HCT116 (cell line): ENCODE measurements at regions not wholly inside any gene's neighbourhood (a gene's known extent, or its start where the extent isn't known, plus 50 kb on each side); places are given as distances from the start of the nearest gene placed in this dataset.

Experiments used
- CEBPB ChIP-seq: IDR thresholded peaks from 2 replicates; pipeline ENCODE4 v1.6.1; 2012; ENCODE audit warnings: low read depth
- EGR1 ChIP-seq: IDR thresholded peaks from 2 replicates; pipeline ENCODE4 v1.6.1; 2012; ENCODE audit warnings: low read depth
- POLR2A ChIP-seq: IDR thresholded peaks from 2 replicates; pipeline ENCODE4 v1.7.0; 2011; ENCODE audit warnings: borderline replicate concordance; ENCODE audit not compliant: insufficient read depth, insufficient read length; ENCODE audit errors: extremely low read depth
- RAD21 ChIP-seq: IDR thresholded peaks from 2 replicates; pipeline ENCODE4 v1.6.1; 2012; ENCODE audit warnings: low read depth, mild to moderate bottlenecking
- TF ChIP-seq, protein P1 (sequence below), 3 experiments: fragments of 200-600 bp in 1 of 3; sonication (generic) in 1 of 3; IDR thresholded peaks in 2 of 3; conservative IDR thresholded peaks in 1 of 3; 2 replicates each; pipeline ENCODE4 v1.5.1; 2012 to 2017; ENCODE audit warnings: low read depth in 2 of 3, low read length in 2 of 3, antibody characterized with exemption in 1 of 3, borderline replicate concordance in 1 of 3, control low read depth in 1 of 3, mild to moderate bottlenecking in 1 of 3, mixed read lengths in 1 of 3, mixed run types in 1 of 3, moderate library complexity in 1 of 3; ENCODE audit not compliant: insufficient read depth in 1 of 3
- TF ChIP-seq, protein P2 (sequence below): IDR thresholded peaks from 2 replicates; pipeline ENCODE4 v1.6.1; 2012

- TF ChIP-seq CEBPB (no peak), POLR2A (no peak), EGR1 (no peak), RAD21 (no peak)
- TF ChIP-seq, protein P1, sequence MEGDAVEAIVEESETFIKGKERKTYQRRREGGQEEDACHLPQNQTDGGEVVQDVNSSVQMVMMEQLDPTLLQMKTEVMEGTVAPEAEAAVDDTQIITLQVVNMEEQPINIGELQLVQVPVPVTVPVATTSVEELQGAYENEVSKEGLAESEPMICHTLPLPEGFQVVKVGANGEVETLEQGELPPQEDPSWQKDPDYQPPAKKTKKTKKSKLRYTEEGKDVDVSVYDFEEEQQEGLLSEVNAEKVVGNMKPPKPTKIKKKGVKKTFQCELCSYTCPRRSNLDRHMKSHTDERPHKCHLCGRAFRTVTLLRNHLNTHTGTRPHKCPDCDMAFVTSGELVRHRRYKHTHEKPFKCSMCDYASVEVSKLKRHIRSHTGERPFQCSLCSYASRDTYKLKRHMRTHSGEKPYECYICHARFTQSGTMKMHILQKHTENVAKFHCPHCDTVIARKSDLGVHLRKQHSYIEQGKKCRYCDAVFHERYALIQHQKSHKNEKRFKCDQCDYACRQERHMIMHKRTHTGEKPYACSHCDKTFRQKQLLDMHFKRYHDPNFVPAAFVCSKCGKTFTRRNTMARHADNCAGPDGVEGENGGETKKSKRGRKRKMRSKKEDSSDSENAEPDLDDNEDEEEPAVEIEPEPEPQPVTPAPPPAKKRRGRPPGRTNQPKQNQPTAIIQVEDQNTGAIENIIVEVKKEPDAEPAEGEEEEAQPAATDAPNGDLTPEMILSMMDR (IDR thresholded peaks at IDR 0.05 in 2 of 3, conservative IDR thresholded peaks at IDR 0.05 in 1 of 3; ENCODE audit: borderline replicate concordance in 1 of 3, insufficient read depth in 1 of 3, low read depth in 2 of 3, low read length in 2 of 3) = no peak
- TF ChIP-seq, protein P2, sequence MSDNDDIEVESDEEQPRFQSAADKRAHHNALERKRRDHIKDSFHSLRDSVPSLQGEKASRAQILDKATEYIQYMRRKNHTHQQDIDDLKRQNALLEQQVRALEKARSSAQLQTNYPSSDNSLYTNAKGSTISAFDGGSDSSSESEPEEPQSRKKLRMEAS = no peak
These were observed 268.0 kb downstream of the CYP26B1 start for GRCh38 chr2:71879509-71880184.
